Gastrocnemius medialis (tissue), 4 donors: ENCODE measurements at regions not wholly inside any gene's neighbourhood (a gene's known extent, or its start where the extent isn't known, plus 50 kb on each side); places are given as distances from the start of the nearest gene placed in this dataset.
A peak's percentile ranks its signal among the peaks of the same experiment; 100 is the strongest.

Experiments
- POLR2A ChIP-seq, 2 donors: fragments of 450-650 bp; IDR thresholded peaks; one replicate each; pipeline ENCODE4 v1.6.1; 2017; ENCODE audit warnings: antibody characterized with exemption in 2 of 2, mild to moderate bottlenecking in 2 of 2, moderate library complexity in 2 of 2
- TF ChIP-seq, protein P1 (sequence below), 5 experiments: fragments of 450-650 bp in 3 of 5; fragments of 200-600 bp in 2 of 5; sonication (generic) in 2 of 5; IDR thresholded peaks in 4 of 5; conservative IDR thresholded peaks in 1 of 5; 1 replicate in 4 of 5; 2 replicates in 1 of 5; pipeline ENCODE4 v1.5.1; 2016 to 2019; ENCODE audit warnings: antibody characterized with exemption in 5 of 5, mild to moderate bottlenecking in 3 of 5, moderate library complexity in 3 of 5

DNA sequence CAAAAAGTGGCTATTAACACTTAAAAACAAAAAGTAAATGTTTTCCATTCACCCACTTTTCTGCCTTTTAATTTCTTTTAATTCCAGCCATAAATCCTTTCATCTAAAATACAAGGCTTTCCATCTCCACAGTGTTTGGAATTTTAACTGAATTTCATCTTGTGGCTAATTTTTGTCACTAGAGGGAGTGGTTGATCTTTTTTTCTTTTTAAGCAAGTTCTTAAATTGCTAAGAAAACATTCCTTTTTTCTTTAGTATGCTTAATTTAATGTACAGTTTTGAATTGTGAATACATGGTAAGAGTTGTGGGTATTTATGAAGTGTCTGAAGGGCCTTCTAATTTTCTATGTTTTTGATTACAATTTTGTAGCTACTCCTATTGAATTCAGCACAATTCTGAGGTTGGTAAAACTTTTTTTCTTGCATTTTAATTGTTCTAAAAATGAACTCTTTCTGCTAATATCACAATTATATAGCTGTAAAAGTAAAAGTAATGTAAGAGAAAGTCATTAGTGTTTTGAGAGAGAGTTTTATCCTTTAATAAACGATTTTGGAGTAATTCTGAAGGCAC lies 54.9 kb upstream of the ANK3 start:
- TF ChIP-seq, protein P1, sequence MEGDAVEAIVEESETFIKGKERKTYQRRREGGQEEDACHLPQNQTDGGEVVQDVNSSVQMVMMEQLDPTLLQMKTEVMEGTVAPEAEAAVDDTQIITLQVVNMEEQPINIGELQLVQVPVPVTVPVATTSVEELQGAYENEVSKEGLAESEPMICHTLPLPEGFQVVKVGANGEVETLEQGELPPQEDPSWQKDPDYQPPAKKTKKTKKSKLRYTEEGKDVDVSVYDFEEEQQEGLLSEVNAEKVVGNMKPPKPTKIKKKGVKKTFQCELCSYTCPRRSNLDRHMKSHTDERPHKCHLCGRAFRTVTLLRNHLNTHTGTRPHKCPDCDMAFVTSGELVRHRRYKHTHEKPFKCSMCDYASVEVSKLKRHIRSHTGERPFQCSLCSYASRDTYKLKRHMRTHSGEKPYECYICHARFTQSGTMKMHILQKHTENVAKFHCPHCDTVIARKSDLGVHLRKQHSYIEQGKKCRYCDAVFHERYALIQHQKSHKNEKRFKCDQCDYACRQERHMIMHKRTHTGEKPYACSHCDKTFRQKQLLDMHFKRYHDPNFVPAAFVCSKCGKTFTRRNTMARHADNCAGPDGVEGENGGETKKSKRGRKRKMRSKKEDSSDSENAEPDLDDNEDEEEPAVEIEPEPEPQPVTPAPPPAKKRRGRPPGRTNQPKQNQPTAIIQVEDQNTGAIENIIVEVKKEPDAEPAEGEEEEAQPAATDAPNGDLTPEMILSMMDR (IDR thresholded peaks at IDR 0.05 in 4 of 5, conservative IDR thresholded peaks at IDR 0.05 in 1 of 5): peak in 4 of 5 experiments; percentile 11 to 50 (median 26)
- no peak for TF ChIP-seq POLR2A (IDR thresholded peaks at IDR 0.05)
